Gastrocnemius medialis (tissue), 4 donors: ENCODE measurements at regions not wholly inside any gene's neighbourhood (a gene's known extent, or its start where the extent isn't known, plus 50 kb on each side); places are given as distances from the start of the nearest gene placed in this dataset.

Source experiments
- CTCF ChIP-seq, 5 experiments: fragments of 450-650 bp in 3 of 5; fragments of 200-600 bp in 2 of 5; sonication (generic) in 2 of 5; IDR thresholded peaks in 4 of 5; conservative IDR thresholded peaks in 1 of 5; 1 replicate in 4 of 5; 2 replicates in 1 of 5; pipeline ENCODE4 v1.5.1; 2016 to 2019; ENCODE audit warnings: antibody characterized with exemption in 5 of 5, mild to moderate bottlenecking in 3 of 5, moderate library complexity in 3 of 5
- POLR2A ChIP-seq, 2 donors: fragments of 450-650 bp; IDR thresholded peaks; one replicate each; pipeline ENCODE4 v1.6.1; 2017; ENCODE audit warnings: antibody characterized with exemption in 2 of 2, mild to moderate bottlenecking in 2 of 2, moderate library complexity in 2 of 2

GRCh38 chr1:209156991-209157390 is 426.5 kb upstream of the CAMK1G start:
- TF ChIP-seq CTCF (IDR thresholded peaks at IDR 0.05 in 4 of 5, conservative IDR thresholded peaks at IDR 0.05 in 1 of 5) (no peak), POLR2A (IDR thresholded peaks at IDR 0.05) (no peak)
